ENCODE measurements at regions not wholly inside any gene's neighbourhood (a gene's known extent, or its start where the extent isn't known, plus 50 kb on each side); places are given as distances from the start of the nearest gene placed in this dataset.
"Not testable (repeated sequence)": the region's sequence is repeated elsewhere in the genome, so short reads cannot be mapped to it uniquely, and the experiment has no call there.

DNA sequence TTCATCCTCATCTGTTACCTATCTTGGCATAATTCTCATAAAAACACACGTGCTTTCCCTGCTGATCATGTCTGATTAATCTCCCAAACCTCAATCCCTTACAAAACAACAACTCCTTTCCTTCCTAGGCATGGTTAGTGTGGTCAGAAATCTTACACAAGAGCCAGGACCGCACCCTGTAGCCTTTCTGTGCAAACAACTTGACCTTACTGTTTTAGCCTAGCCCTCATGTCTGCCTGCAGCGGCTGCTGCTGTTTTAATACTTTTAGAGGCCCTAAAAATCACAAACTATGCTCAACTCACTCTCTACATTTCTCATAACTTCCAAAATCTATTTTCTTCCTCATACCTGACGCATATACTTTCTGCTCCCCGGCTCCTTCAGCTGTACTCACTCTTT, 103.6 kb upstream of the UST start:
- TF ChIP-seq, protein P1, sequence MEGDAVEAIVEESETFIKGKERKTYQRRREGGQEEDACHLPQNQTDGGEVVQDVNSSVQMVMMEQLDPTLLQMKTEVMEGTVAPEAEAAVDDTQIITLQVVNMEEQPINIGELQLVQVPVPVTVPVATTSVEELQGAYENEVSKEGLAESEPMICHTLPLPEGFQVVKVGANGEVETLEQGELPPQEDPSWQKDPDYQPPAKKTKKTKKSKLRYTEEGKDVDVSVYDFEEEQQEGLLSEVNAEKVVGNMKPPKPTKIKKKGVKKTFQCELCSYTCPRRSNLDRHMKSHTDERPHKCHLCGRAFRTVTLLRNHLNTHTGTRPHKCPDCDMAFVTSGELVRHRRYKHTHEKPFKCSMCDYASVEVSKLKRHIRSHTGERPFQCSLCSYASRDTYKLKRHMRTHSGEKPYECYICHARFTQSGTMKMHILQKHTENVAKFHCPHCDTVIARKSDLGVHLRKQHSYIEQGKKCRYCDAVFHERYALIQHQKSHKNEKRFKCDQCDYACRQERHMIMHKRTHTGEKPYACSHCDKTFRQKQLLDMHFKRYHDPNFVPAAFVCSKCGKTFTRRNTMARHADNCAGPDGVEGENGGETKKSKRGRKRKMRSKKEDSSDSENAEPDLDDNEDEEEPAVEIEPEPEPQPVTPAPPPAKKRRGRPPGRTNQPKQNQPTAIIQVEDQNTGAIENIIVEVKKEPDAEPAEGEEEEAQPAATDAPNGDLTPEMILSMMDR (IDR thresholded peaks at IDR 0.05 in 8 of 11, conservative IDR thresholded peaks at IDR 0.05 in 3 of 11), result not testable (repeated sequence)
- not testable (repeated sequence) for TF ChIP-seq POLR2A, POLR2AphosphoS5 (IDR thresholded peaks at IDR 0.05)
